GM23338 (cell line): ENCODE measurements at regions not wholly inside any gene's neighbourhood (a gene's known extent, or its start where the extent isn't known, plus 50 kb on each side); places are given as distances from the start of the nearest gene placed in this dataset.

ENCODE experiments used
- ATAC-seq: fragments of 200-7000 bp; cut with Tn5 transposase; 3 replicates; pipeline ENCODE4 v1.9.1; 2020
- DNase-seq: peaks from one replicate; pipeline ENCODE4 v3.0.0-alpha.2; 2015; ENCODE audit warnings: low spot score
- H2AFZ ChIP-seq: fragments of 200-600 bp; sonication (generic); 2 replicates; pipeline ENCODE4 v1.8.0; 2016; ENCODE audit warnings: antibody characterized with exemption, mild to moderate bottlenecking, moderate library complexity
- H3F3A ChIP-seq: fragments of 200-600 bp; sonication (generic); replicated peaks from 2 replicates; pipeline ENCODE4 v1.8.0; 2017; ENCODE audit warnings: antibody characterized with exemption, mixed run types, low read depth
- H3K27ac ChIP-seq: fragments of 200-600 bp; sonication (generic); 2 replicates; pipeline ENCODE4 v1.6.1; 2016; ENCODE audit warnings: low read depth
- H3K27me3 ChIP-seq: fragments of 200-600 bp; sonication (generic); 2 replicates; pipeline ENCODE4 v1.8.0; 2016; ENCODE audit warnings: mild to moderate bottlenecking, mixed run types, moderate library complexity; ENCODE audit not compliant: insufficient read depth
- H3K36me3 ChIP-seq: fragments of 200-600 bp; sonication (generic); 2 replicates; pipeline ENCODE4 v1.8.0; 2016; ENCODE audit warnings: mild to moderate bottlenecking; ENCODE audit not compliant: insufficient read depth
- H3K4me1 ChIP-seq: fragments of 200-600 bp; sonication (generic); 2 replicates; pipeline ENCODE4 v1.8.0; 2016; ENCODE audit warnings: mild to moderate bottlenecking, moderate library complexity; ENCODE audit not compliant: insufficient read depth
- H3K4me2 ChIP-seq: fragments of 200-600 bp; sonication (generic); 2 replicates; pipeline ENCODE4 v1.7.1; 2017; ENCODE audit warnings: mixed run types
- H3K4me3 ChIP-seq: fragments of 200-600 bp; sonication (generic); 2 replicates; pipeline ENCODE4 v1.6.1; 2016; ENCODE audit warnings: mixed run types
- H3K79me2 ChIP-seq: fragments of 200-600 bp; sonication (generic); replicated peaks from 2 replicates; pipeline ENCODE4 v1.8.0; 2017; ENCODE audit warnings: mild to moderate bottlenecking; ENCODE audit not compliant: insufficient read depth
- H3K9me2 ChIP-seq: fragments of 200-600 bp; sonication (generic); 2 replicates; pipeline ENCODE4 v1.8.0; 2017; ENCODE audit not compliant: insufficient read depth
- H4K20me1 ChIP-seq: fragments of 200-600 bp; sonication (generic); replicated peaks from 2 replicates; pipeline ENCODE4 v1.8.0; 2017; ENCODE audit warnings: mild to moderate bottlenecking; ENCODE audit not compliant: insufficient read depth
- H3K27ac Mint-ChIP-seq: 2 replicates; pipeline ENCODE4 v1.8.0; 2020; ENCODE audit warnings: inconsistent platforms, mild to moderate bottlenecking, moderate library complexity, mixed read lengths
- H3K27me3 Mint-ChIP-seq: 3 replicates; pipeline ENCODE4 v1.8.0; 2022; ENCODE audit warnings: low read depth, mild to moderate bottlenecking, moderate library complexity, mixed read lengths, inconsistent platforms; ENCODE audit not compliant: insufficient read depth, poor library complexity
- H3K36me3 Mint-ChIP-seq: 3 replicates; pipeline ENCODE4 v1.8.0; 2021; ENCODE audit warnings: low read depth, mild to moderate bottlenecking, inconsistent platforms, moderate library complexity, mixed read lengths
- H3K4me1 Mint-ChIP-seq: 3 replicates; pipeline ENCODE4 v1.8.0; 2020; ENCODE audit warnings: mild to moderate bottlenecking, inconsistent platforms, mixed read lengths
- H3K4me3 Mint-ChIP-seq: 3 replicates; pipeline ENCODE4 v1.8.0; 2021; ENCODE audit warnings: moderate library complexity, mild to moderate bottlenecking, inconsistent platforms, mixed read lengths
- H3K9me3 Mint-ChIP-seq: 3 replicates; pipeline ENCODE4 v1.8.0; 2020; ENCODE audit warnings: moderate library complexity, mild to moderate bottlenecking, inconsistent platforms, mixed read lengths
- CREB1 ChIP-seq: fragments of 250-450 bp; sonication (Bioruptor Pico); IDR thresholded peaks from 2 replicates; pipeline ENCODE4 v1.5.0; 2020; ENCODE audit warnings: low read depth, mild to moderate bottlenecking, moderate library complexity
- CTCF ChIP-seq, 2 experiments: fragments of 200-600 bp in 1 of 2; sonication (generic) in 1 of 2; conservative IDR thresholded peaks; 2 replicates each; pipeline versions ENCODE4 v1.5.1 to v1.6.1; 2016 to 2017; ENCODE audit warnings: antibody characterized with exemption in 2 of 2, low read depth in 2 of 2, mild to moderate bottlenecking in 2 of 2, moderate library complexity in 1 of 2
- ETS1 ChIP-seq: IDR thresholded peaks from 2 replicates; pipeline ENCODE4 v1.6.1; 2016; ENCODE audit warnings: antibody characterized with exemption
- EZH2 ChIP-seq: fragments of 200-600 bp; sonication (generic); IDR thresholded peaks from one replicate; pipeline ENCODE4 v1.8.0; 2017; ENCODE audit warnings: antibody characterized with exemption, mild to moderate bottlenecking, low read depth; ENCODE audit not compliant: unreplicated experiment
- EZH2phosphoT487 ChIP-seq: fragments of 200-600 bp; sonication (generic); IDR thresholded peaks from one replicate; pipeline ENCODE4 v1.8.1; 2018; ENCODE audit warnings: antibody characterized with exemption; ENCODE audit not compliant: unreplicated experiment
- JUNB ChIP-seq: IDR thresholded peaks from one replicate; pipeline ENCODE4 v1.6.1; 2016; ENCODE audit warnings: antibody characterized with exemption; ENCODE audit not compliant: unreplicated experiment
- NANOG ChIP-seq: IDR thresholded peaks from 2 replicates; pipeline ENCODE4 v1.6.1; 2016; ENCODE audit warnings: antibody characterized with exemption, borderline replicate concordance
- REST ChIP-seq: IDR thresholded peaks from one replicate; pipeline ENCODE4 v1.6.1; 2018; ENCODE audit warnings: antibody characterized with exemption; ENCODE audit not compliant: unreplicated experiment
- ZNF331 ChIP-seq: fragments of 250-450 bp; sonication (Bioruptor Pico); IDR thresholded peaks from 2 replicates; pipeline ENCODE4 v1.5.0; 2020; ENCODE audit warnings: low read depth, mild to moderate bottlenecking, moderate library complexity
- ZNF462 ChIP-seq: fragments of 250-450 bp; sonication (Bioruptor Pico); IDR thresholded peaks from 2 replicates; pipeline ENCODE4 v1.5.0; 2020; ENCODE audit warnings: mild to moderate bottlenecking, moderate library complexity

GRCh38 chrX:7640392-7640791 lies 202.6 kb upstream of the VCX start (continued):
- TF ChIP-seq ZNF462 (no peak), EZH2 (no peak)

- Histone ChIP-seq H3K27me3 (no peaks in the 10 kb centered on the region), H3K4me1 (peaks cover 3% of the 10 kb centered on the region; the same call in 1 of the 2 replicates), H3K9me2 (no peaks in the 10 kb centered on the region), H2AFZ (no peak overlapping the region), H3K79me2 (no peaks in the 10 kb centered on the region), H3K4me3 (no peak overlapping the region), H3K36me3 (no peaks in the 10 kb centered on the region), H3K27ac (no peak overlapping the region), H3F3A (no peaks in the 10 kb centered on the region), H3K4me2 (no peak overlapping the region), H4K20me1 (no peaks in the 10 kb centered on the region)
- peak; percentile 52 for DNase-seq
- ATAC-seq, result no peak
- H3K9me3 Mint-ChIP-seq, result peaks cover 8% of the 10 kb centered on the region; the same call in 2 of the 3 replicates
- H3K4me1 Mint-ChIP-seq, result peaks cover 7% of the 10 kb centered on the region
- no peak overlapping the region for H3K4me3 Mint-ChIP-seq
- no peak overlapping the region for H3K27ac Mint-ChIP-seq
- peaks cover 4% of the 10 kb centered on the region for H3K27me3 Mint-ChIP-seq
- H3K36me3 Mint-ChIP-seq, result peaks cover 10% of the 10 kb centered on the region; the same call in 2 of the 3 replicates
- TF ChIP-seq NANOG (no peak), ETS1 (no peak), EZH2phosphoT487 (no peak), CTCF (conservative IDR thresholded peaks at IDR 0.05; ENCODE audit: low read depth in 2 of 2) (peak; percentile 40 to 42), ZNF331 (no peak), REST (no peak), CREB1 (CRISPR knock-in tag) (no peak), JUNB (no peak)
Observed at GRCh38 chrX:7638078-7638710, 204.8 kb upstream of the VCX start.
